T-cell (primary cell): ENCODE measurements at regions not wholly inside any gene's neighbourhood (a gene's known extent, or its start where the extent isn't known, plus 50 kb on each side); places are given as distances from the start of the nearest gene placed in this dataset.
A peak's percentile ranks its signal among the peaks of the same experiment; 100 is the strongest.

Source experiments
- ATAC-seq, 4 experiments: fragments of 200-7000 bp in 3 of 4; fragments of 150-1000 bp in 1 of 4; cut with Tn5 transposase; replicated peaks in 1 of 4; 1 replicate in 3 of 4; 2 replicates in 1 of 4; pipeline ENCODE4 v1.10.0; 2021; ENCODE audit warnings: moderate library complexity in 3 of 4, mild to moderate bottlenecking in 2 of 4, moderate number of reproducible peaks in 1 of 4
- CTCF ChIA-PET, 2 donors: fragments of 300-600 bp; sonication (Branson Sonifier 250); formaldehyde crosslinking; loops; one replicate each; lab custom pipeline; 2022; ENCODE audit warnings: antibody characterized with exemption in 2 of 2; lab: Charles Lee
- POLR2A ChIA-PET, 2 donors: fragments of 300-600 bp; sonication (Branson Sonifier 250); formaldehyde crosslinking; loops; one replicate each; lab custom pipeline; 2022; ENCODE audit warnings: antibody characterized with exemption in 2 of 2; lab: Charles Lee
- DNase-seq, 35 experiments: peaks; one replicate each; pipeline versions ENCODE4 v3.0.0 to v3.0.0-alpha.2; 2013 to 2023
- H3K27ac ChIP-seq: one replicate; pipeline ENCODE4 v1.5.1; 2013; ENCODE audit warnings: low read length
- H3K27me3 ChIP-seq, 2 experiments: replicated peaks in 1 of 2; 1 replicate in 1 of 2; 2 replicates in 1 of 2; pipeline versions ENCODE4 v1.6.1 to v1.7.0; 2013; ENCODE audit warnings: low read length in 1 of 2, mixed read lengths in 1 of 2; ENCODE audit not compliant: control insufficient read depth in 2 of 2, insufficient read depth in 2 of 2; ENCODE audit errors: extremely low read depth in 1 of 2
- H3K36me3 ChIP-seq, 2 donors: 1 replicate in 1 of 2; 2 replicates in 1 of 2; pipeline versions ENCODE4 v1.6.1 to v1.7.0; 2013; ENCODE audit warnings: low read length in 1 of 2; ENCODE audit not compliant: control insufficient read depth in 2 of 2, insufficient read depth in 1 of 2; ENCODE audit errors: extremely low read depth in 1 of 2
- H3K4me1 ChIP-seq, 2 experiments: 1 replicate in 1 of 2; 2 replicates in 1 of 2; pipeline versions ENCODE4 v1.6.1 to v1.7.0; 2013; ENCODE audit warnings: low read length in 2 of 2, mixed read lengths in 1 of 2; ENCODE audit not compliant: insufficient read depth in 2 of 2, control insufficient read depth in 1 of 2; ENCODE audit errors: extremely low read depth in 1 of 2
- H3K4me3 ChIP-seq, 2 donors: 1 replicate in 1 of 2; 2 replicates in 1 of 2; pipeline versions ENCODE4 v1.5.1 to v1.7.0; 2013; ENCODE audit warnings: mild to moderate bottlenecking in 2 of 2, low read length in 1 of 2, moderate library complexity in 1 of 2; ENCODE audit not compliant: control insufficient read depth in 1 of 2; ENCODE audit errors: extremely low read depth in 1 of 2
- H3K9me3 ChIP-seq: 2 replicates; pipeline ENCODE4 v1.7.0; 2013
- H3K27ac Mint-ChIP-seq, 2 donors: one replicate each; pipeline ENCODE4 v1.8.0; 2020 to 2021; ENCODE audit warnings: mild to moderate bottlenecking in 2 of 2, mixed read lengths in 2 of 2
- H3K27me3 Mint-ChIP-seq, 2 donors: one replicate each; pipeline ENCODE4 v1.8.0; 2021 to 2022; ENCODE audit warnings: mixed read lengths in 2 of 2
- H3K36me3 Mint-ChIP-seq: one replicate; pipeline ENCODE4 v1.8.0; 2021; ENCODE audit warnings: mixed read lengths
- H3K4me1 Mint-ChIP-seq, 3 donors: one replicate each; pipeline ENCODE4 v1.8.0; 2020 to 2022; ENCODE audit warnings: mixed read lengths in 3 of 3, mild to moderate bottlenecking in 1 of 3
- H3K4me3 Mint-ChIP-seq, 3 donors: one replicate each; pipeline ENCODE4 v1.8.0; 2020 to 2022; ENCODE audit warnings: mild to moderate bottlenecking in 3 of 3, mixed read lengths in 3 of 3, moderate library complexity in 3 of 3
- H3K9me3 Mint-ChIP-seq, 3 donors: one replicate each; pipeline ENCODE4 v1.8.0; 2020 to 2022; ENCODE audit warnings: mixed read lengths in 3 of 3
- WGBS: methylation state at CpG from one replicate; pipeline ENCODE4 v1.1.5; 2013; ENCODE audit warnings: missing lambda C conversion rate; ENCODE audit not compliant: insufficient coverage; 5-methylcytosine and 5-hydroxymethylcytosine counted together

GRCh38 chr3:72139316-72139715 lies 354.4 kb upstream of the PROK2 start:
- Mint-ChIP-seq H3K4me1 (peaks cover 10 to 27% (median 16%) of the 10 kb centered on the region in 3 donors), H3K27ac (no peak overlapping the region), H3K36me3 (no peaks in the 10 kb centered on the region), H3K27me3 (no peaks in the 10 kb centered on the region), H3K9me3 (no peaks in the 10 kb centered on the region), H3K4me3 (no peak overlapping the region)
- H3K27me3 ChIP-seq, result no peaks in the 10 kb centered on the region
- DNase-seq (no peak), ATAC-seq (no peak)
- H3K4me3 ChIP-seq, result no peak overlapping the region
- ChIA-PET POLR2A (no interaction called here), CTCF (no interaction called here)
- no peaks in the 10 kb centered on the region for H3K36me3 ChIP-seq
- H3K27ac ChIP-seq, result no peak overlapping the region
- 57% methylated on average over 1 of the region's 2 CpGs for WGBS
- no peaks in the 10 kb centered on the region for H3K9me3 ChIP-seq
- peaks cover 6 to 14% of the 10 kb centered on the region in 2 experiments for H3K4me1 ChIP-seq

DNA sequence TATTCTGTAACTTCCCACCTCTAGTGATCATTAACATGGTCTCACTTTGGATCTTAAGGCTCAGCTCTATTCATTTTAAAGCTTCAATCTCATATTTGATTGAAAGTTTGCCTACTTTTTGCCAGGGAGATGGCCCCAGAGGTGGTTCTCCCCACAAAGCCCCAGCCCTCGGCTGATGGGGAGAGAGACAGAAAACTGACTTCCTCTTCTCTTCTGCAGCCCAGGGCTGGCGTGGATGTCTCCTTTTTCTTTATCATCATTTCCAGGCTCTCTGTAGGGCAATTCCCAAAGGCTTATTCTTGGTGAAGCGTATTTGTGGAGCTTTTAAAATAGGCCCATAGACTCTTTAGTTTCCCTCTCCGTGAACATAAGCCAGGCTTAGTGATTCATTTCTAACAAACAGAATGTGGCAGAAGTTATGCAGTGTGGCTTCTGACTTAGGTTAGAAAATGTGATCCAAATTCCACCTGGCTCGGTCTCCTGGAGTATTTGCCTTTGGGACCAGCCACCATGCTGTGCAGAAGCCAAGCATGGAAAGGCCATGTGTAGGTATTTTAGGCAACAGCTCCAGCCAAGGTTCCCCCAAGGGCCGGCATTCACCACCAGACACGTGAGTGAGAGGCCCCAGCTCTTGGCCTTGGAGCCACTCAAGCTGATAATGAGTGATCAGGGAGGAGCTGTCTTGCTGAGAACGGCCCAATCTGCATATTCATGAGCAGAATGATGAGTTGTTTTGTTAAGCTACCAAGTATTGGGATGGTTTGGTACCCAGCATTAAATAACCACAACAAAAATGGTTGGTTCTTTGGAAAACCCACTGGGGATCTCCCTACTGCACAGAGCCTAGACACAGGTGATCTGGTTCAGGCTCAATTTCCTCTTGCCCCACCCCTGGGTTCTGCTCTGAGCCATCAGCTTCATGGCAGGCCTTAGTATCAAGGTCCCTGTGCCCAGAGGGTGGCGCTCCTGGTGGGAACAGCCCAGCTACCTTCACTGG lies 353.2 kb upstream of the PROK2 start:
- peak in 2 of 4 experiments; percentile 20 to 46 for ATAC-seq
- DNase-seq, result peak in 1 of 35 experiments; percentile 12
- POLR2A ChIA-PET, result no interaction called here

GRCh38 chr3:72135636-72136035 lies 350.7 kb upstream of the PROK2 start:
- H3K4me3 Mint-ChIP-seq, result no peak overlapping the region
- DNase-seq (no peak), ATAC-seq (no peak)
- 61% methylated on average over 5 of the region's 5 CpGs for WGBS
- no peak overlapping the region for H3K27ac ChIP-seq
- no peaks in the 10 kb centered on the region for H3K9me3 ChIP-seq
- no peak overlapping the region for H3K4me3 ChIP-seq
- H3K27me3 ChIP-seq, result no peaks in the 10 kb centered on the region
- H3K4me1 ChIP-seq, result peaks cover 5 to 14% of the 10 kb centered on the region in 2 experiments
- POLR2A ChIA-PET, result no interaction called here
- no peak overlapping the region for H3K27ac Mint-ChIP-seq
- no peaks in the 10 kb centered on the region for H3K36me3 ChIP-seq
- no peaks in the 10 kb centered on the region for H3K36me3 Mint-ChIP-seq
- H3K9me3 Mint-ChIP-seq, result no peaks in the 10 kb centered on the region
- CTCF ChIA-PET, result no interaction called here
- H3K27me3 Mint-ChIP-seq, result no peaks in the 10 kb centered on the region
- peaks cover 11 to 31% (median 16%) of the 10 kb centered on the region in 3 donors for H3K4me1 Mint-ChIP-seq

More for the DNA sequence above, 353.2 kb upstream of the PROK2 start:
- Histone ChIP-seq H3K36me3 (no peaks in the 10 kb centered on the region), H3K4me3 (no peak overlapping the region), H3K9me3 (no peaks in the 10 kb centered on the region), H3K27ac (no peak overlapping the region), H3K4me1 (peaks cover 5 to 14% of the 10 kb centered on the region in 2 experiments), H3K27me3 (no peaks in the 10 kb centered on the region)
- Mint-ChIP-seq H3K36me3 (no peaks in the 10 kb centered on the region), H3K4me3 (no peak overlapping the region), H3K9me3 (no peaks in the 10 kb centered on the region), H3K4me1 (peaks cover 11 to 31% (median 16%) of the 10 kb centered on the region in 3 donors), H3K27me3 (no peaks in the 10 kb centered on the region), H3K27ac (no peak overlapping the region)
- CTCF ChIA-PET, result interaction anchor here in 1 of 2 donors (0.6 kb wide), 1 partner anchor 743 kb away, joined by 7 read pairs; no protein-coding TSS in a partner anchor
- WGBS, result 57% methylated on average over 3 of the region's 9 CpGs

DNA sequence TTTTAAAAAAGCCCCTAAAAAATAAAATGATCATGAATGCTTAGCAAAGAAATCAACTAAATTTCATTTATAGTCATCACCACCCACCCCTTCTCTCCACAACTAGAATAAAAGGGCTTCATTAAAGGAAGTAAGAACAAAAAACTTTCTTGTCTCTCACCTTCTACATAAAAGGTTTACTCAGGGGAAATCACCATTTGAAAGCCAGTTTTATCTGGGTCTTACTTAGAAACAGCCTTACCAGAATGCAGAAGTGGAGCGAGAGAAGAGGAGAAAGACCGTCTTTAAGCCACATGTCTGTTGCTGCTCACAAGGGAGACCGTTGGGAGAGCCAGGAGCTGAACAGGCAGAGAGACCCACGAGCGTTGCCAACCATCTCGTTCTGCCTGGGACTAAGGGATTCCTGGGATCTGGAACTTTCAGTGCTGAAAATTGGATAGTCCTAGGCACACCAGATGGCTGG lies 350.1 kb upstream of the PROK2 start:
- Mint-ChIP-seq H3K9me3 (no peaks in the 10 kb centered on the region), H3K36me3 (no peaks in the 10 kb centered on the region), H3K4me3 (peak overlapping the region in 1 of 3 donors; percentile 26), H3K27me3 (no peaks in the 10 kb centered on the region), H3K4me1 (peaks cover 11 to 31% (median 16%) of the 10 kb centered on the region in 3 donors), H3K27ac (no peak overlapping the region)
- ChIA-PET CTCF (no interaction called here), POLR2A (no interaction called here)
- Histone ChIP-seq H3K36me3 (peaks cover 0 to 2% of the 10 kb centered on the region in 2 donors), H3K4me1 (peaks cover 5 to 14% of the 10 kb centered on the region in 2 experiments), H3K4me3 (no peak overlapping the region), H3K27ac (no peak overlapping the region), H3K27me3 (no peaks in the 10 kb centered on the region), H3K9me3 (no peaks in the 10 kb centered on the region)
- 9% methylated on average over 6 of the region's 6 CpGs for WGBS
- DNase-seq (peak in 1 of 35 experiments; percentile 36), ATAC-seq (peak in 3 of 4 experiments; percentile 19 to 88 (median 38))

GRCh38 chr3:72133329-72134011 lies 348.5 kb upstream of the PROK2 start:
- WGBS, result 82% methylated on average over 7 of the region's 7 CpGs
- Mint-ChIP-seq H3K36me3 (no peaks in the 10 kb centered on the region), H3K4me1 (peaks cover 11 to 31% (median 16%) of the 10 kb centered on the region in 3 donors), H3K27me3 (no peaks in the 10 kb centered on the region), H3K4me3 (no peak overlapping the region), H3K27ac (no peak overlapping the region), H3K9me3 (no peaks in the 10 kb centered on the region)
- ChIA-PET POLR2A (no interaction called here), CTCF (interaction anchor here in 1 of 2 donors (0.7 kb wide), 1 partner anchor 447 kb away, joined by 3 read pairs; no protein-coding TSS in a partner anchor)
- H3K9me3 ChIP-seq, result no peaks in the 10 kb centered on the region
- no peaks in the 10 kb centered on the region for H3K27me3 ChIP-seq
- no peak overlapping the region for H3K27ac ChIP-seq
- no peak overlapping the region for H3K4me3 ChIP-seq
- no peak for DNase-seq
- H3K4me1 ChIP-seq, result peaks cover 5 to 12% of the 10 kb centered on the region in 2 experiments
- ATAC-seq, result no peak
- peaks cover 0 to 2% of the 10 kb centered on the region in 2 donors for H3K36me3 ChIP-seq

DNA sequence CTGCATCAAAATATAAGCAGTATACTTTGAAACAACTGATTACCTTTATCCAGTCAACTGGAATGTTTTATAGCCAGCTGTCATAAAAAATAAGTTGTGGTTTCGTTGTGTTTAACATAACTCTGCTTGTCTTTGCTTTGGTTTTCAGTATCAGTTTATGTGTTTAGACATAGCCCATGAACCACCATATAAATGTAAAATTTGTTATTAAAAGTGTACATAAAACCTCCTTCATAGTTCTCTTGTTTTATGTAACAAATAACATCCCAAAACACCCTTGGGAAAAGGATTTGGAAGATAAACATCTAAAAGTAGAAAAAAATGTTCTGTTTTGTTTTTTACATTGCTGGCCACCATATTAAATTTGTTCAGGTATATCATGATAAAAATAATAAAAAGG lies 347.0 kb upstream of the PROK2 start:
- no peak overlapping the region for H3K4me3 Mint-ChIP-seq
- no peak overlapping the region for H3K4me3 ChIP-seq

More for the DNA sequence above, 347.0 kb upstream of the PROK2 start:
- Histone ChIP-seq H3K27me3 (no peaks in the 10 kb centered on the region), H3K4me1 (peaks cover 5 to 8% of the 10 kb centered on the region in 2 experiments), H3K9me3 (no peaks in the 10 kb centered on the region), H3K36me3 (peaks cover 0 to 2% of the 10 kb centered on the region in 2 donors), H3K27ac (no peak overlapping the region)
- Mint-ChIP-seq H3K4me1 (peaks cover 11 to 22% (median 11%) of the 10 kb centered on the region in 3 donors), H3K36me3 (no peaks in the 10 kb centered on the region), H3K9me3 (no peaks in the 10 kb centered on the region), H3K27me3 (no peaks in the 10 kb centered on the region), H3K27ac (no peak overlapping the region)
- no peak for ATAC-seq
- WGBS, result no CpG with 5 or more reads among the region's 1 CpG
- ChIA-PET CTCF (no interaction called here), POLR2A (no interaction called here)
- DNase-seq, result no peak
